GM21786 (cell line): ENCODE measurements at regions not wholly inside any gene's neighbourhood (a gene's known extent, or its start where the extent isn't known, plus 50 kb on each side); places are given as distances from the start of the nearest gene placed in this dataset.
"Not testable (repeated sequence)": the region's sequence is repeated elsewhere in the genome, so short reads cannot be mapped to it uniquely, and the experiment has no call there.

ENCODE experiments used
- ATAC-seq: cut with Tn5 transposase; IDR thresholded peaks from one replicate; pipeline ENCODE4 v1.9.1; 2021; ENCODE audit not compliant: unreplicated experiment

DNA sequence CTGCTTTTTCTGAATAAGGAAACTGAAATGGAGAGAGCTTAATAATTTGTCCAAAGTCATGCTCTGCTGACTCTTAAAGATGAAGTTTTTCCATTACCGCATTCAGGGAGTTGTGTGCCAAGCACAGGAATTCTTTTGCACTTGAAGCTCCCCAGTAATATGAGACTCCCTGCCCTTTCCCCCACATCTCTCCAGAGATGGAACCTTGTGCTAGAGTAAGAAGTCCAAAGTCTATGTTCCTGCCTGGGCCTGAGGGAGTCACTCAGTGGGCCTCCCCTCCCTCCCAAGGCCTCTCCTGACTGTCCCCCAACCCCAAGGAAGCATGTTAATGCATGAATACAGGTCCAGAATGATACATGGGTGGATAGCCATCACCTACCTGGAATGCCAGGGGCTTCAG, 173.3 kb upstream of the SEMA6A start:
- no peak for ATAC-seq

DNA sequence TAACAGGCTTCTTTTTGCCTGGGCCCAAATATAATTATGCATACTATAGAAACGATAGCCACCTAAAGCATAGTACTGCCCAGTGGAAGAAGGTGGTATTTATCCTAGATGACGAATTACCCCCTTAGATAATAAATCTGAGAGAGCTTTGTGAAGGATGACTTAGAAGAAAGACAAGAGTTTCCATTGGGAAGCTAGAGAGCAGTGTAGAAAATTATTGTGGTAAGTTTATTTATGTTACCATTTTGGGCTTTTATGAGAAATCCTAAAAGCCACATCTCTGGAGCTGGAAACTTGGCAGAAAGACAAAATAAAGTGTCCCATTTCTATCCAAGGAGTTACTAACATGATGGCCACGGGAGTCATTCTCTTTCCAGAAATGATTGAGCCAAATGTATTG, 172.0 kb upstream of the SEMA6A start:
- no peak for ATAC-seq

DNA sequence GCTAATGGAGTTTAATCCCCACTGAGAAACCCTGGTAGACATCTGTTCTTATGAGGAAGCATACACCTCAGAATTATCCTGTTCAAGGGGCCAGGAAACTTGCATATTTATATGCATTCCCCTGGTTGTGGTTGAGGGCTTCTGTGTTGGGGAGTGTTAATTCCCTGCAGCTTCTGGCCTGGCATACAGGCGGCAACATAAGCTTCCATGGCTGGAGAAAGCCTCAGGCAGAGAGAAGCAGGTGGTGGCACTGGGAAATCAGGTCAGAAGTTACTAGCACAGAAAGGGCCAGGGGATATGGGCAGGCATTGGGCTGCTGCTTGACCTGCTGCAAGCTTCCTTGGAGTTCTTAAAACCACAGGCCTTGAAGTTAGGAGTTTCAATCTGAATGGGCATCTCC, 166.1 kb upstream of the SEMA6A start:
- ATAC-seq: no peak

- ATAC-seq: no peak
Measured at GRCh38 chr5:116739571-116739970, 164.9 kb upstream of the SEMA6A start.

DNA sequence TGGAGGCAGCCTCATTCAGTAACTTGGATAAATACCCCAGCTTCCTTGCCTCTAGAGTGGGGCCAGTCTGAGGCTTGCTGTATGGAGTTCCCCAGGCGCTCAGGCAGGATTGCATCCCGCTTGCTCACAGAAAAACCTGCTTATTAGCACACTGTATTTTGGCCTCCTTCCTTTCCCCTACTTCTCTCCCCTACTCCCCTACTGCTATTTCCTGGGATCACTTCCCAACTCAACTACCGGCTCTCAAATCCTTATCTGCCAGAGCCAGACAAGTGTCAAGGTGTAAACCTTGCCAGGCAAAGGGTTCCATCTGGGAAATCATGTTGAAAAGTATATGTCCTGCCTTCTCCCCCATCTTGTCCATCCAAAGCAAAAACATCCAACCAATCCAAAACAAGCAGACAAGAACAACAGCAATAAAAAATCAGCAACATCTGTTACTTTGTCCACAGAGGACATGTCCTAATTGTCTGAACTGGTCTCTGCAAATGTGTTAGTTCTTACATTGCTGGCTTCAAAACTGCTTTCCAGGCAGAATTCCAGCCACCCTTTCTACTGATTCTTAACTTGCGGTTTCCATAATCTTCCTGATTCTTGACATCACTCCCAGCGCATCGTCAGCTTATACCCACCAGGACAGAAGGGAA, 164.1 kb upstream of the SEMA6A start:
- no peak for ATAC-seq

GRCh38 chr5:116738239-116738614, 163.6 kb upstream of the SEMA6A start:
- ATAC-seq: no peak

DNA sequence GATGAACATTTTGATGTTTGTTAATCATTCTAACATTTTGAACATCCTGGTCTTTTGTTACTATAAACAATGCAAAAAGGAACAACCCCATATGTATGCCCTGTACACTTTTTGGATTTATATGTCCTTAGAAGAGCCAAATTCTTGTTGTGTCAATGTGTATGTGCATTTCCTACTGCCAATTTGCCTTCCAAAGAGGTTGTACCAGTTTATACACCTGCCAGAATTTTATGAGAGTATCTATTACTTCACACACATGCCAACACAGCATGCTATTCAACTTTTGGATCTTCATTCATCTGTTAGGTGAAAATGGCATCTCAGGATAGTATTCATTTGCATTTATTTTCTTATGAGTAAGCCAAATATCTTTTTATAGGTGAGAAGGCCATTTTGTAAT, 162.0 kb upstream of the SEMA6A start:
- ATAC-seq: no peak

GRCh38 chr5:116733991-116734975, 159.7 kb upstream of the SEMA6A start:
- no peak for ATAC-seq

DNA sequence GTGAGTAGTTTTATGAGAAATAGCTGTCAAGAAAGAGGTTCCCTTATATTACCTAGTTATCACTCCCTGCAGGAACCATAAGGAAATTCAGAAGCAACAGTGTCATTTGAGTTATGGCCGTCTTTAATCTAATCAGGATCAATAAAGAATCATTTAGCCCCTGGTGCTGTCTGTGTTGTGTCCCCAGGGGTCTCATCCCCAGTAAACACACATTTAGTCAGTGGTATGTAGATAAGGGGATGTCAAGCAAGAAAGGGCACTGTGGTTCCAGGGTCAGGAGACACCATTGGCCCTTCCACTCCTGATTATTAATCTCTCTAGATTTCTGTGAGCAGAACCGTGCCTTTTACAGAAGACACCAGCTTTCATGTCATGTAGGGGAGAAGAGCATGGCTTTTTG, 158.0 kb upstream of the SEMA6A start:
- no peak for ATAC-seq

DNA sequence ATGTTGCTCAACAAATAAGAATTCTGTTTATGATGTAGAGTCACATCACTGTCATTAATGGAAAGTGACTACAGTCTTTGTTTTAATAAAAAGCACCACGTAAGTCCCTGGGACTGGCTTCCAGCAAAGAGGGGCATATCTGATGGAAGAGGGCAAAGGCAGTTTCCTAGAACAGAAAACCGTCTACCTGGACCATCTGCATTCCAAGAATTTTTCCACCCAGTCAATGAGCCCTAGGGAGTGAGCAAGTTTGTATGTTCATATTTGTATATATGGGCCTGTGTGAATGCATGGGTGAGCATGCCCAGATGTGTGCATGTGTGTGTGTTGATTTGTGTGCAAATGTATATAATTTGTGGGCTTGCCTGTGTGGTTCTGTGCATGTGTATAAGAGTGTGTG, 156.8 kb upstream of the SEMA6A start:
- no peak for ATAC-seq

DNA sequence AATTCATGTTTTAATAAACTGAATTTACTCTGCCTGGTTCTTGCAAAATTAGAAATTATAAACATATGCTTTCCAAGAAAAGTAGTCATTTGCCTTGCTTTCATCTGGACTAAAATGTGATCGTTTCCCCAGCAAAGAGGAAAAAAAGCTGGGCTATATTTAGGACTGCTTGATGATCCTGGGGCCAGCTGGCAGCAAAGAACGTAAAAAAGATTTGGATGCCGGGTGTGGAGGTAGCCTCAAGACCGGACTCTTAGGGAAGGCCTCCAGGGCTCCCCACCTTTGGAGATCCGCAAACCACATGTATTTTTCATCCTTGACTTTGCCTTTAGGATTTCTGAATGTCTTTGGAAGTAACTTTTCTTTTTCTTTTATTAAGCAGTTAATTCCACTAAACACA, 156.1 kb upstream of the SEMA6A start:
- ATAC-seq: no peak

DNA sequence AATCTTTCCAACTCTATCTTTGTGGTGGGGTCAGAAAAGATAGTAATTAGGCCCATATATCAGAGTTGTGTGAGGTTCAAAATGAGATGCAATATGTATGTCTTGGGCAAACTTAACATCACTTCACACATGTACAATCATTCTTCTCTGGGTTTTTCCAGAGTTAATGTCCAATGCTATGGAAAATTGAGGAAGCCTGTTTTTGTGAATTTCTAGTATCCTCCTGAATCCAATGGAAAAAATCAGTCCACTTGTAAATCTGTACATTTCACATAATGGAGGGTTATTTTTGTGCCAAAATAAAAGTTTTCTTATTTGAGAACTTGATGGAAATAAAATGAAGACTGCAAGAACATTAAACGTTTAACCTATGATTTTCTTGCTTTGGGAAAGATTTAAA, 155.6 kb upstream of the SEMA6A start:
- no peak for ATAC-seq

GRCh38 chr5:116727248-116727647, 152.6 kb upstream of the SEMA6A start:
- ATAC-seq: no peak

GRCh38 chr5:116726180-116726579, 151.6 kb upstream of the SEMA6A start:
- not testable (repeated sequence) for ATAC-seq

- ATAC-seq: no peak
Measured at GRCh38 chr5:116724971-116725370, 150.3 kb upstream of the SEMA6A start.

- no peak for ATAC-seq
Measured at GRCh38 chr5:116722651-116723050, 148.0 kb upstream of the SEMA6A start.

- no peak for ATAC-seq
Measured at GRCh38 chr5:116719106-116719505, 144.5 kb upstream of the SEMA6A start.

- no peak for ATAC-seq
Measured at GRCh38 chr5:116718317-116718716, 143.7 kb upstream of the SEMA6A start.

- ATAC-seq: no peak
Measured at GRCh38 chr5:116709082-116709481, 134.5 kb upstream of the SEMA6A start.

DNA sequence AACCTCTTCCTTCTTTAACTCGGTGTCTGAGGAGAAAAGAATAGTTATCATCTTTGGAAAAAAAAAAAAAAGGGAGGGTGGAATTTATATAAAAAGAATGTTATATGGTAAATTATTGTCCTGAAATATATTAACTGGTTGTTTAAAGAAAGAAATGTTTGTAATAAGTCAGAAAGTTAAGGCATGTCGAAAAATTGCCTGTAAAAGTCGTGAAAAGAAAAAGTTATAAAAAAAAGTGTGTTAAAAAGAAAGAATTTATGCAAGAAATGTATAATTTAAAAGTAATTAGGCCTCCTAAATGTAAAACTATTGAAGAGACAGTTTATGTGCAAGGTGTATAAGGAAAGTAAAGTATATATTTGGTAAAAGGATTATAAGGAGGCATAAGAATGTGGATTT, 130.5 kb upstream of the SEMA6A start:
- ATAC-seq: not testable (repeated sequence)

- no peak for ATAC-seq
Measured at GRCh38 chr5:116703941-116704340, 129.3 kb upstream of the SEMA6A start.

DNA sequence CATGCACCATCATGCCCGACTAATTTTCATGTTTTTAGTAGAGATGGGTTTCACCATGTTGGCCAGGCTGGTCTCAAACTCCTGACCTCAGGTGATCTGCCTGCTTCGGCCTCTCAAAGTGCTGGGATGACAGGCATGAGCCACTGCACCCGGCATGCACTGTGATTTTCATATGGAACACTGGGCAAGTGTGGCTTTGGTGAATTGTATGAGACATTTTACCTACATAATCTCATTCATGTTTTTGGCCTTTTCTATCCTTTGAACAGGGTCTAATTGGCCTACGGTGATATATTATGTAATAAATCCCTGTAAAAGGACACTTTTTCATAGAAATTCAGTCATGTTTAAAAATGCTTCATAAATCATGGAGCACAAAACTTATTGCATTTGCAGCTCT, 128.7 kb upstream of the SEMA6A start:
- no peak for ATAC-seq
